BJ (cell line): ENCODE measurements at regions not wholly inside any gene's neighbourhood (a gene's known extent, or its start where the extent isn't known, plus 50 kb on each side); places are given as distances from the start of the nearest gene placed in this dataset.

Source experiments
- CTCF ChIA-PET: fragments of 350-600 bp; formaldehyde crosslinking; extraction: SDS; loops from one replicate; lab custom pipeline; 2021; ENCODE audit warnings: antibody characterized with exemption, inconsistent platforms; lab: Yijun Ruan, JAX
- POLR2A ChIA-PET: fragments of 300-600 bp; sonication (Branson Sonifier 250); formaldehyde crosslinking; extraction: SDS; loops from one replicate; lab custom pipeline; 2021; ENCODE audit warnings: antibody characterized with exemption; lab: Charles Lee
- DNase-seq: peaks from one replicate; pipeline ENCODE4 v3.0.0-alpha.2; 2011; ENCODE audit warnings: low read depth
- H3K27me3 ChIP-seq: 2 replicates; pipeline ENCODE4 v1.6.0; 2011; ENCODE audit warnings: low read length; ENCODE audit not compliant: control insufficient read depth, insufficient read depth
- H3K36me3 ChIP-seq: 2 replicates; pipeline ENCODE4 v1.5.1; 2011; ENCODE audit warnings: low read length; ENCODE audit not compliant: control insufficient read depth, insufficient read depth
- H3K4me3 ChIP-seq: 2 replicates; pipeline ENCODE4 v1.5.1; 2011; ENCODE audit warnings: low read depth, mild to moderate bottlenecking, control low read depth, low read length
- CTCF ChIP-seq: IDR thresholded peaks from 2 replicates; pipeline ENCODE4 v1.5.1; 2011; ENCODE audit warnings: low read depth, mild to moderate bottlenecking, control low read depth, inconsistent platforms, low read length, moderate library complexity; ENCODE audit not compliant: insufficient read depth

- CTCF ChIA-PET: no interaction called here
- H3K36me3 ChIP-seq: no peaks in the 10 kb centered on the region
- TF ChIP-seq CTCF: no peak
- POLR2A ChIA-PET: no interaction called here
- DNase-seq: no peak
- no peak overlapping the region for H3K4me3 ChIP-seq
- no peaks in the 10 kb centered on the region for H3K27me3 ChIP-seq
Observed at GRCh38 chr2:16190446-16191270, 250.3 kb downstream of the MYCN start.

- DNase-seq: no peak
- TF ChIP-seq CTCF: no peak
- Histone ChIP-seq H3K27me3 (no peaks in the 10 kb centered on the region), H3K36me3 (no peaks in the 10 kb centered on the region), H3K4me3 (no peak overlapping the region)
- ChIA-PET CTCF (no interaction called here), POLR2A (no interaction called here)
Observed at GRCh38 chr2:16189836-16190160, 249.4 kb downstream of the MYCN start.

- H3K27me3 ChIP-seq: no peaks in the 10 kb centered on the region
- no peak for DNase-seq
- H3K36me3 ChIP-seq: no peaks in the 10 kb centered on the region
- TF ChIP-seq CTCF: no peak
- CTCF ChIA-PET: no interaction called here
- POLR2A ChIA-PET: no interaction called here
- H3K4me3 ChIP-seq: no peak overlapping the region
Observed at GRCh38 chr2:16189029-16189835, 248.9 kb downstream of the MYCN start.

- CTCF ChIA-PET: no interaction called here
- POLR2A ChIA-PET: no interaction called here
- no peak for TF ChIP-seq CTCF
- Histone ChIP-seq H3K4me3 (no peak overlapping the region), H3K36me3 (no peaks in the 10 kb centered on the region), H3K27me3 (no peaks in the 10 kb centered on the region)
- DNase-seq: no peak
Observed at GRCh38 chr2:16188261-16188890, 248.0 kb downstream of the MYCN start.

GRCh38 chr2:16187482-16187817, 247.1 kb downstream of the MYCN start:
- POLR2A ChIA-PET: no interaction called here
- no peak for TF ChIP-seq CTCF

More at GRCh38 chr2:16187482-16187817, 247.1 kb downstream of the MYCN start:
- Histone ChIP-seq H3K36me3 (no peaks in the 10 kb centered on the region), H3K27me3 (no peaks in the 10 kb centered on the region), H3K4me3 (no peak overlapping the region)
- no peak for DNase-seq
- CTCF ChIA-PET: no interaction called here
